ENCODE measurements at regions not wholly inside any gene's neighbourhood (a gene's known extent, or its start where the extent isn't known, plus 50 kb on each side); places are given as distances from the start of the nearest gene placed in this dataset.

GRCh38 chr17:79517827-79518584 lies 92.8 kb downstream of the RBFOX3 start:
- Histone ChIP-seq H2AFZ (ENCODE audit: low read depth, low read length) (no peak overlapping the region), H3K36me3 (ENCODE audit: insufficient read depth, low read length) (no peaks in the 10 kb centered on the region), H3K9me2 (ENCODE audit: insufficient read depth, low read length) (no peaks in the 10 kb centered on the region), H3K27ac (ENCODE audit: low read length) (no peak overlapping the region), H3K4me3 (ENCODE audit: low read length) (peak overlapping the region; percentile 28), H3K79me2 (replicated peaks; ENCODE audit: insufficient read depth, low read length) (no peaks in the 10 kb centered on the region), H3F3A (ENCODE audit: insufficient read depth, low read length, poor library complexity, severe bottlenecking) (no peaks in the 10 kb centered on the region), H3K9me3 (ENCODE audit: low read length) (peaks cover 4% of the 10 kb centered on the region), H3K27me3 (ENCODE audit: insufficient read depth, low read depth, low read length) (no peaks in the 10 kb centered on the region), H3K9ac (ENCODE audit: low read length) (no peak overlapping the region), H4K20me1 (ENCODE audit: insufficient read depth) (no peaks in the 10 kb centered on the region), H3K4me2 (ENCODE audit: low read length) (no peak overlapping the region)
- TF ChIP-seq SMC3 (conservative IDR thresholded peaks at IDR 0.05; ENCODE audit: poor library complexity) (peak; percentile 12), POLR2AphosphoS5 (IDR thresholded peaks at IDR 0.05) (peak; percentile 40), EP300 (conservative IDR thresholded peaks at IDR 0.05; ENCODE audit: poor library complexity, severe bottlenecking) (no peak)

- H3K9me2 ChIP-seq (ENCODE audit: insufficient read depth, low read length) = no peaks in the 10 kb centered on the region
- no peak overlapping the region for H2AFZ ChIP-seq (ENCODE audit: low read depth, low read length)
- H3K36me3 ChIP-seq (ENCODE audit: insufficient read depth, low read length) = no peaks in the 10 kb centered on the region
- no peak overlapping the region for H3K27ac ChIP-seq (ENCODE audit: low read length)
- no peak overlapping the region for H3K9ac ChIP-seq (ENCODE audit: low read length)
- no peaks in the 10 kb centered on the region for H3K27me3 ChIP-seq (ENCODE audit: insufficient read depth, low read depth, low read length)
- TF ChIP-seq EP300 (conservative IDR thresholded peaks at IDR 0.05; ENCODE audit: poor library complexity, severe bottlenecking) = no peak
- H3K4me2 ChIP-seq (ENCODE audit: low read length) = no peak overlapping the region
- no peaks in the 10 kb centered on the region for H4K20me1 ChIP-seq (ENCODE audit: insufficient read depth)
- H3F3A ChIP-seq (ENCODE audit: insufficient read depth, low read length, poor library complexity, severe bottlenecking) = no peaks in the 10 kb centered on the region
- no peak overlapping the region for H3K4me3 ChIP-seq (ENCODE audit: low read length)
- no peaks in the 10 kb centered on the region for H3K79me2 ChIP-seq (replicated peaks; ENCODE audit: insufficient read depth, low read length)
- H3K9me3 ChIP-seq (ENCODE audit: low read length) = peaks cover 8% of the 10 kb centered on the region
These were observed 94.9 kb downstream of the RBFOX3 start for GRCh38 chr17:79515646-79516571.

GRCh38 chr17:79515110-79515509 lies 95.7 kb downstream of the RBFOX3 start:
- Histone ChIP-seq H3F3A (ENCODE audit: insufficient read depth, low read length, poor library complexity, severe bottlenecking) (no peaks in the 10 kb centered on the region), H3K36me3 (ENCODE audit: insufficient read depth, low read length) (no peaks in the 10 kb centered on the region), H3K27me3 (ENCODE audit: insufficient read depth, low read depth, low read length) (no peaks in the 10 kb centered on the region), H3K9ac (ENCODE audit: low read length) (no peak overlapping the region), H3K4me2 (ENCODE audit: low read length) (no peak overlapping the region), H3K79me2 (replicated peaks; ENCODE audit: insufficient read depth, low read length) (no peaks in the 10 kb centered on the region), H3K9me2 (ENCODE audit: insufficient read depth, low read length) (no peaks in the 10 kb centered on the region), H3K9me3 (ENCODE audit: low read length) (peaks cover 8% of the 10 kb centered on the region), H3K27ac (ENCODE audit: low read length) (no peak overlapping the region), H2AFZ (ENCODE audit: low read depth, low read length) (no peak overlapping the region), H3K4me3 (ENCODE audit: low read length) (no peak overlapping the region), H4K20me1 (ENCODE audit: insufficient read depth) (no peaks in the 10 kb centered on the region)
- TF ChIP-seq CTCF (IDR thresholded peaks at IDR 0.05; ENCODE audit: poor library complexity, severe bottlenecking) (no peak), EZH2 (IDR thresholded peaks at IDR 0.05; ENCODE audit: borderline replicate concordance, insufficient read depth, low read length, poor library complexity, severe bottlenecking) (no peak), TAF1 (IDR thresholded peaks at IDR 0.05; ENCODE audit: low read depth) (no peak), RAD21 (conservative IDR thresholded peaks at IDR 0.05) (no peak), EP300 (conservative IDR thresholded peaks at IDR 0.05; ENCODE audit: poor library complexity, severe bottlenecking) (no peak), MXI1 (conservative IDR thresholded peaks at IDR 0.05; ENCODE audit: poor library complexity, severe bottlenecking) (no peak), POLR2AphosphoS5 (IDR thresholded peaks at IDR 0.05) (no peak), SMC3 (conservative IDR thresholded peaks at IDR 0.05; ENCODE audit: poor library complexity) (no peak), REST (IDR thresholded peaks at IDR 0.05; ENCODE audit: borderline replicate concordance) (no peak)

Data from neural cell (in vitro differentiated cells).